ENCODE measurements at regions not wholly inside any gene's neighbourhood (a gene's known extent, or its start where the extent isn't known, plus 50 kb on each side); places are given as distances from the start of the nearest gene placed in this dataset.

DNA sequence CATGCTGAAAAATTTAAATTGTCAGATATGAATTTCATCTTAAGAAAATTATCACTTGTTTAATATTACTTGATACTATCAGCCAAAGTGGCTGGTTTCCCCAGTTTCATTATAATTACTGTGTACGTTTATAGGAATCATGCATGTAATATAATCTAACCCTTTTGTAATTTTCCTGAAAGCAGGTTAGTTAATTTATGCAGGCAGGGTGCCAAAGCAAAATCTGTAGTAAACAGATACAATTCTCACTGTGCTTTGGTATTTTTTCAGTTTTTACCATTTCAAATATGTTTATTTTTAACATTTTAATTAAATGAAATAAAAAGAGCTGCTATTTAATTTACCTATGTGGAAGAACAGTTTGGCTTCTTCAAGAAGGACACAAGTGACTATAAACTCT, 1227.5 kb upstream of the MIR17HG start (continued):
- TF ChIP-seq, protein P1, sequence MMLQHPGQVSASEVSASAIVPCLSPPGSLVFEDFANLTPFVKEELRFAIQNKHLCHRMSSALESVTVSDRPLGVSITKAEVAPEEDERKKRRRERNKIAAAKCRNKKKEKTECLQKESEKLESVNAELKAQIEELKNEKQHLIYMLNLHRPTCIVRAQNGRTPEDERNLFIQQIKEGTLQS (IDR thresholded peaks at IDR 0.05) = no peak

DNA sequence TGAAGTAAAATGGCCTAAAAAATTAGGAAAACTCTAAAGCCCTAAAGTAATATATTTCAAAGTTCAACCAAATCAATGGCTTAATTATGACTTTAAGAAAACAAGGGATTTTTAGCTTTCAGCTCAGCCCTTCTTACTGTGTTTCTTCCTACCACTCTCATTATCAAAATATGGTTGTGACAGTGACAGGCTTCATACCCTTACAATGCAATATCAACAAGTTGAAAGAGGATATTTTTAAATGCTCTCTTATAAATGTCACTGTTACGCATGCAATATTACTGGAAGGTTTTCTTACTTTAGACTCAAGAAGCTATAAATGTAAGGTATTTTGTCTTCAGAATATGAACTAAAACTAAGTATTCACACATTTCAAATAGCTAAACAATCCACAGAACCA, 1225.7 kb upstream of the MIR17HG start:
- ChIA-PET CTCF (no interaction called here), RAD21 (ENCODE audit: low non-redundant PET in 1 of 2, low total read pairs in 2 of 2, uncharacterized antibody in 2 of 2, unreplicated experiment in 2 of 2) (no interaction called here), POLR2A (no interaction called here)
- TF ChIP-seq ELF1 (IDR thresholded peaks at IDR 0.05; ENCODE audit: borderline replicate concordance, low read depth) (no peak), ZNF274 (IDR thresholded peaks at IDR 0.05; ENCODE audit: low read depth, low read length) (no peak), TCF7L2 (IDR thresholded peaks at IDR 0.05; ENCODE audit: borderline replicate concordance, extremely low read depth, insufficient read depth, insufficient read length) (no peak), POLR2A (IDR thresholded peaks at IDR 0.05; ENCODE audit: borderline replicate concordance, extremely low read depth, insufficient read depth, insufficient read length) (no peak), FOSL1 (IDR thresholded peaks at IDR 0.05; ENCODE audit: low read depth) (no peak), SP1 (IDR thresholded peaks at IDR 0.05; ENCODE audit: low read depth) (no peak), ZFX (IDR thresholded peaks at IDR 0.05) (no peak)
- TF ChIP-seq, protein P2, sequence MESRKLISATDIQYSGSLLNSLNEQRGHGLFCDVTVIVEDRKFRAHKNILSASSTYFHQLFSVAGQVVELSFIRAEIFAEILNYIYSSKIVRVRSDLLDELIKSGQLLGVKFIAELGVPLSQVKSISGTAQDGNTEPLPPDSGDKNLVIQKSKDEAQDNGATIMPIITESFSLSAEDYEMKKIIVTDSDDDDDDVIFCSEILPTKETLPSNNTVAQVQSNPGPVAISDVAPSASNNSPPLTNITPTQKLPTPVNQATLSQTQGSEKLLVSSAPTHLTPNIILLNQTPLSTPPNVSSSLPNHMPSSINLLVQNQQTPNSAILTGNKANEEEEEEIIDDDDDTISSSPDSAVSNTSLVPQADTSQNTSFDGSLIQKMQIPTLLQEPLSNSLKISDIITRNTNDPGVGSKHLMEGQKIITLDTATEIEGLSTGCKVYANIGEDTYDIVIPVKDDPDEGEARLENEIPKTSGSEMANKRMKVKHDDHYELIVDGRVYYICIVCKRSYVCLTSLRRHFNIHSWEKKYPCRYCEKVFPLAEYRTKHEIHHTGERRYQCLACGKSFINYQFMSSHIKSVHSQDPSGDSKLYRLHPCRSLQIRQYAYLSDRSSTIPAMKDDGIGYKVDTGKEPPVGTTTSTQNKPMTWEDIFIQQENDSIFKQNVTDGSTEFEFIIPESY (IDR thresholded peaks at IDR 0.05; ENCODE audit: extremely low read depth, insufficient replicate concordance, low read length) = no peak
- Histone ChIP-seq H2AFZ (ENCODE audit: low read depth, low read length, poor library complexity, severe bottlenecking) (no peak overlapping the region), H3K4me2 (ENCODE audit: low read length) (no peak overlapping the region), H3K79me2 (ENCODE audit: insufficient read depth, low read length) (no peaks in the 10 kb centered on the region), H3K27me3 (ENCODE audit: insufficient read depth, low read length) (no peaks in the 10 kb centered on the region), H3K9me3 (ENCODE audit: control insufficient read depth in 1 of 2, insufficient read depth in 1 of 2, low read depth in 1 of 2, low read length in 2 of 2) (no peaks in the 10 kb centered on the region), H3K36me3 (ENCODE audit: control insufficient read depth in 1 of 2, insufficient read depth in 2 of 2, low read length in 2 of 2) (no peaks in the 10 kb centered on the region), H3K9me2 (ENCODE audit: insufficient read depth) (no peaks in the 10 kb centered on the region), H3K4me1 (ENCODE audit: control insufficient read depth in 1 of 2, insufficient read depth in 2 of 2, low read length in 2 of 2) (no peaks in the 10 kb centered on the region), H3K4me3 (replicated peaks in 1 of 2; ENCODE audit: low read depth in 1 of 2, low read length in 2 of 2) (no peak overlapping the region), H4K20me1 (ENCODE audit: insufficient read depth) (no peaks in the 10 kb centered on the region), H3K27ac (ENCODE audit: low read depth, low read length) (no peak overlapping the region), H3K9ac (ENCODE audit: low read length) (no peak overlapping the region)
- intact Hi-C loops (cut with micrococcal nuclease) = no loop called here
- ATAC-seq (no peak), DNase-seq (ENCODE audit: low read depth, low spot score) (no peak)
- no TSS peak for BruUV-seq (replicated peaks)

Data from HCT116 (cell line).